SU-DHL-6 (cell line): ENCODE measurements at regions not wholly inside any gene's neighbourhood (a gene's known extent, or its start where the extent isn't known, plus 50 kb on each side); places are given as distances from the start of the nearest gene placed in this dataset.
"Not testable (repeated sequence)": the region's sequence is repeated elsewhere in the genome, so short reads cannot be mapped to it uniquely, and the experiment has no call there.

Experiments used
- H2AFZ ChIP-seq: fragments of 200-600 bp; sonication (generic); 2 replicates; pipeline ENCODE4 v1.6.1; 2014; ENCODE audit warnings: low read depth, mild to moderate bottlenecking, moderate library complexity, mixed read lengths, antibody characterized with exemption, low read length; ENCODE audit not compliant: severe bottlenecking
- H3F3A ChIP-seq: fragments of 200-600 bp; shearing (Covaris generic); 2 replicates; pipeline ENCODE4 v1.6.0; 2016; ENCODE audit warnings: antibody characterized with exemption, mild to moderate bottlenecking; ENCODE audit not compliant: insufficient read depth
- H3K27ac ChIP-seq: fragments of 200-600 bp; sonication (generic); 2 replicates; pipeline ENCODE4 v1.5.1; 2016; ENCODE audit warnings: low read depth, mild to moderate bottlenecking, low read length, moderate library complexity, mixed read lengths
- H3K27me3 ChIP-seq: fragments of 200-600 bp; sonication (generic), shearing (Covaris generic); 2 replicates; pipeline ENCODE4 v1.6.0; 2014; ENCODE audit warnings: mild to moderate bottlenecking, low read length
- H3K36me3 ChIP-seq: fragments of 200-600 bp; sonication (generic); 2 replicates; pipeline ENCODE4 v1.6.1; 2014; ENCODE audit warnings: mild to moderate bottlenecking, low read length, mixed read lengths
- H3K4me2 ChIP-seq: fragments of 300-600, 200-600 bp; shearing (Covaris generic), sonication (generic); 2 replicates; pipeline ENCODE4 v1.6.0; 2014; ENCODE audit warnings: low read length, low read depth, mild to moderate bottlenecking; ENCODE audit not compliant: poor library complexity, severe bottlenecking
- H3K4me3 ChIP-seq: fragments of 200-600 bp; sonication (generic); 2 replicates; pipeline ENCODE4 v1.5.1; 2014; ENCODE audit warnings: antibody characterized with exemption, low read length, mild to moderate bottlenecking, mixed read lengths; ENCODE audit not compliant: insufficient read depth, poor library complexity, severe bottlenecking
- H3K79me2 ChIP-seq: fragments of 200-600 bp; sonication (generic); 2 replicates; pipeline ENCODE4 v1.6.1; 2014; ENCODE audit warnings: mild to moderate bottlenecking, low read length, moderate library complexity; ENCODE audit not compliant: insufficient read depth
- H3K9ac ChIP-seq: fragments of 200-600 bp; sonication (generic); 2 replicates; pipeline ENCODE4 v1.7.0; 2014; ENCODE audit warnings: mild to moderate bottlenecking, low read length
- H3K9me2 ChIP-seq: fragments of 200-600 bp; sonication (generic); replicated peaks from 2 replicates; pipeline ENCODE4 v1.6.1; 2014; ENCODE audit warnings: low read length; ENCODE audit not compliant: insufficient read depth
- H3K9me3 ChIP-seq: fragments of 200-600 bp; sonication (generic); 2 replicates; pipeline ENCODE4 v1.6.1; 2014; ENCODE audit warnings: low read length, mixed read lengths; ENCODE audit not compliant: insufficient read depth
- H4K20me1 ChIP-seq: fragments of 200-600 bp; sonication (generic); 2 replicates; pipeline ENCODE4 v1.6.1; 2014; ENCODE audit warnings: low read depth, mild to moderate bottlenecking, antibody characterized with exemption, low read length, moderate library complexity, mixed read lengths
- EZH2phosphoT487 ChIP-seq: fragments of 200-600 bp; sonication (generic), shearing (Covaris generic); conservative IDR thresholded peaks from 2 replicates; pipeline ENCODE4 v1.6.1; 2018; ENCODE audit warnings: mild to moderate bottlenecking, antibody characterized with exemption, low read length, moderate library complexity, mixed read lengths
- TF ChIP-seq, protein P1 (sequence below): fragments of 200-600 bp; sonication (generic); IDR thresholded peaks from one replicate; pipeline ENCODE4 v1.5.1; 2017; ENCODE audit warnings: antibody characterized with exemption, mild to moderate bottlenecking, low read length, moderate library complexity; ENCODE audit not compliant: insufficient read depth, poor library complexity, severe bottlenecking

DNA sequence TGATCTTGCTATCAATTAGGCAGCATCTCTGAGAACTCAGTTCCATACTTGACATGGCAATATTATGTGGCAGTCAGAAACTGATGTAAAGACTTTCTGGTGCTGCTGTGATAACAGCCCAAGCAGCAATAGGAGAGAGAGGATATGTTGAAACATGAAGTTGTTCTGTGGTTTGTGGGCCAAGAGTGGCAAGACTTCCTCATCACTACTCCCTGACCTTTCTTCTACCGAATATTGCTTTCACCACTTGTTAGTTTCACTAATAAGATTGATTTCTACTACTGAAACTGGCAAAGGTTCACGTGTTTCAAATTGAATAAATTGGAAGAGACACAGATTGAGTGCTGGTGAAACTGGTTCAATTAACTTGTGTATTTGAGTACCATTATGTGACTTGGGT is 852.6 kb upstream of the RAG2 start:
- H3K9ac ChIP-seq: no peak overlapping the region
- no peaks in the 10 kb centered on the region for H3F3A ChIP-seq

DNA sequence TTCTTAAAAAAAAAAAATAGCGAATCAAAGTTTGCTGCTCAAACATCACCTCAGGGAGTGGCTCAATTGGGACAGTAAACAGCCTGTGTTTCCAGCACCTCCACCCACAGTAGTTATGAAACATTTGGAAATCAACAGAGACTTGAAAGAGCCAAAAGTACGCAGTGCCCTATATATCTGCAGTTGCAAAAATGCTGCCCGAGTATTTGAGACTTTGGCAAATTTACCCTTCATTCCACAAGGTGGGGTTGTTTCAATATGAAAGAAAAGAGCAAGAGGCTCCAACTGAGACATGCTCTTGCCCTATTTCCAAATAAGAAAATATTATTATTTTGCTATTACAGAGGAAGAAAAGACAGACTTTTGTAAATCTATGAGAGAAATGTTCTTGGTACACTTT is 851.1 kb upstream of the RAG2 start:
- no peaks in the 10 kb centered on the region for H3F3A ChIP-seq
- H3K4me3 ChIP-seq: no peak overlapping the region
- no peaks in the 10 kb centered on the region for H4K20me1 ChIP-seq
- no peak overlapping the region for H3K27ac ChIP-seq
- no peaks in the 10 kb centered on the region for H3K9me2 ChIP-seq
- H3K9me3 ChIP-seq: no peaks in the 10 kb centered on the region
- no peak overlapping the region for H3K9ac ChIP-seq
- H3K79me2 ChIP-seq: no peaks in the 10 kb centered on the region
- H3K27me3 ChIP-seq: no peaks in the 10 kb centered on the region
- H3K4me2 ChIP-seq: no peak overlapping the region
- TF ChIP-seq, protein P1, sequence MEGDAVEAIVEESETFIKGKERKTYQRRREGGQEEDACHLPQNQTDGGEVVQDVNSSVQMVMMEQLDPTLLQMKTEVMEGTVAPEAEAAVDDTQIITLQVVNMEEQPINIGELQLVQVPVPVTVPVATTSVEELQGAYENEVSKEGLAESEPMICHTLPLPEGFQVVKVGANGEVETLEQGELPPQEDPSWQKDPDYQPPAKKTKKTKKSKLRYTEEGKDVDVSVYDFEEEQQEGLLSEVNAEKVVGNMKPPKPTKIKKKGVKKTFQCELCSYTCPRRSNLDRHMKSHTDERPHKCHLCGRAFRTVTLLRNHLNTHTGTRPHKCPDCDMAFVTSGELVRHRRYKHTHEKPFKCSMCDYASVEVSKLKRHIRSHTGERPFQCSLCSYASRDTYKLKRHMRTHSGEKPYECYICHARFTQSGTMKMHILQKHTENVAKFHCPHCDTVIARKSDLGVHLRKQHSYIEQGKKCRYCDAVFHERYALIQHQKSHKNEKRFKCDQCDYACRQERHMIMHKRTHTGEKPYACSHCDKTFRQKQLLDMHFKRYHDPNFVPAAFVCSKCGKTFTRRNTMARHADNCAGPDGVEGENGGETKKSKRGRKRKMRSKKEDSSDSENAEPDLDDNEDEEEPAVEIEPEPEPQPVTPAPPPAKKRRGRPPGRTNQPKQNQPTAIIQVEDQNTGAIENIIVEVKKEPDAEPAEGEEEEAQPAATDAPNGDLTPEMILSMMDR: no peak
- no peak for TF ChIP-seq EZH2phosphoT487
- no peaks in the 10 kb centered on the region for H3K36me3 ChIP-seq
- H2AFZ ChIP-seq: no peak overlapping the region

More for the DNA sequence above, 852.6 kb upstream of the RAG2 start:
- TF ChIP-seq, protein P1: no peak
- TF ChIP-seq EZH2phosphoT487: no peak
- H3K4me3 ChIP-seq: no peak overlapping the region
- H3K36me3 ChIP-seq: no peaks in the 10 kb centered on the region
- no peak overlapping the region for H3K4me2 ChIP-seq
- no peak overlapping the region for H3K27ac ChIP-seq
- no peaks in the 10 kb centered on the region for H3K9me3 ChIP-seq
- no peaks in the 10 kb centered on the region for H3K79me2 ChIP-seq
- H3K9me2 ChIP-seq: no peaks in the 10 kb centered on the region
- H4K20me1 ChIP-seq: no peaks in the 10 kb centered on the region
- no peak overlapping the region for H2AFZ ChIP-seq
- no peaks in the 10 kb centered on the region for H3K27me3 ChIP-seq

GRCh38 chr11:37442576-37442975 is 844.5 kb upstream of the RAG2 start:
- Histone ChIP-seq H3K9me3 (no peaks in the 10 kb centered on the region), H3K9me2 (no peaks in the 10 kb centered on the region), H4K20me1 (no peaks in the 10 kb centered on the region), H2AFZ (no peak overlapping the region), H3F3A (no peaks in the 10 kb centered on the region), H3K27me3 (no peaks in the 10 kb centered on the region), H3K4me2 (no peak overlapping the region), H3K9ac (no peak overlapping the region), H3K36me3 (no peaks in the 10 kb centered on the region), H3K4me3 (no peak overlapping the region), H3K27ac (no peak overlapping the region), H3K79me2 (no peaks in the 10 kb centered on the region)
- TF ChIP-seq, protein P1: no peak
- no peak for TF ChIP-seq EZH2phosphoT487

DNA sequence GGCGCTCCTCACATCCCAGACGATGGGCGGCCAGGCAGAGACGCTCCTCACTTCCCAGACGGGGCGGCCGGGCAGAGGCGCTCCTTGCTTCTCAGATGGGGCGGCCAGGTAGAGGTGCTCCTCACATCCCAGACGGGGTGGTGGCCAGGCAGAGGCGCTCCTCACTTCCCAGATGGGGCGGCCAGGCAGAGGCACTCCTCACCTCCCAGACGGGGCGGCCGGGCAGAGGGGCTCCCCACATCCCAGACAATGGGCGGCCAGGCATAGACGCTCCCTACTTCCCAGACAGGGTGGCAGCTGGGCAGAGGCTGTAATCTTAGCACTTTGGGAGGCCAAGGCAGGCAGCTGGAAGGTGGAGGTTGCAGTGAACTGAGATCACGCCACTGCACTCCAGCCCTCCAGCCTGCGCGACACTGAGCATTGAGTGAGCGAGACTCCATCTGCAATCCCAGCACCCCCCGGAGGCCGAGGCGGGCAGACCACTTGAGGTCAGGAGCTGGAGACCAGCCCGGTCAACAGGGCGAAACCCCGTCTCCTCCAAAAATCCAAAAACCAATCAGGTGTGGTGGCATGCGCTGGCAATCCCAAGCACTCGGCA is 833.7 kb upstream of the RAG2 start:
- not testable (repeated sequence) for H3K9me2 ChIP-seq, H3K27ac ChIP-seq, H3K27me3 ChIP-seq, H3K9ac ChIP-seq, H3K79me2 ChIP-seq, H2AFZ ChIP-seq, H3K36me3 ChIP-seq, H3F3A ChIP-seq, H3K4me3 ChIP-seq, H4K20me1 ChIP-seq, H3K9me3 ChIP-seq, H3K4me2 ChIP-seq

GRCh38 chr11:37430966-37431632 is 833.1 kb upstream of the RAG2 start:
- H4K20me1 ChIP-seq, H3K9ac ChIP-seq, H3K9me3 ChIP-seq, H3K27me3 ChIP-seq, H2AFZ ChIP-seq, H3K79me2 ChIP-seq, H3K27ac ChIP-seq, H3K4me3 ChIP-seq, H3F3A ChIP-seq, H3K9me2 ChIP-seq, H3K4me2 ChIP-seq, H3K36me3 ChIP-seq: not testable (repeated sequence)
